C4-2B (cell line): ENCODE measurements at regions not wholly inside any gene's neighbourhood (a gene's known extent, or its start where the extent isn't known, plus 50 kb on each side); places are given as distances from the start of the nearest gene placed in this dataset.
A peak's percentile ranks its signal among the peaks of the same experiment; 100 is the strongest.

Experiments used
- H3K27ac ChIP-seq: fragments of 450-650 bp; 2 replicates; pipeline ENCODE4 v1.5.1; 2017
- CTCF ChIP-seq: fragments of 450-650 bp; conservative IDR thresholded peaks from 2 replicates; pipeline ENCODE4 v1.5.1; 2017; ENCODE audit warnings: mild to moderate bottlenecking
- ZFX ChIP-seq: fragments of 450-650 bp; IDR thresholded peaks from 2 replicates; pipeline ENCODE4 v1.6.1; 2017

GRCh38 chr11:119482521-119483011 lies 59.6 kb upstream of the THY1 start:
- H3K27ac ChIP-seq, result no peak overlapping the region
- TF ChIP-seq ZFX (no peak), CTCF (no peak)

- H3K27ac ChIP-seq, result no peak overlapping the region
- TF ChIP-seq CTCF, result peak; percentile 85
- no peak for TF ChIP-seq ZFX
Observed at GRCh38 chr11:119481667-119482400, 58.9 kb upstream of the THY1 start.

- no peak overlapping the region for H3K27ac ChIP-seq
- peak; percentile 99 for TF ChIP-seq CTCF
- TF ChIP-seq ZFX, result no peak
Observed at GRCh38 chr11:119481021-119481666, 58.2 kb upstream of the THY1 start.

- TF ChIP-seq CTCF (no peak), ZFX (no peak)
- H3K27ac ChIP-seq, result no peak overlapping the region
Observed at GRCh38 chr11:119480380-119481020, 57.5 kb upstream of the THY1 start.

GRCh38 chr11:119479685-119480275 lies 56.8 kb upstream of the THY1 start:
- no peak overlapping the region for H3K27ac ChIP-seq
- TF ChIP-seq ZFX (no peak), CTCF (peak; percentile 68)

- no peak for TF ChIP-seq ZFX
- no peak for TF ChIP-seq CTCF
Observed at GRCh38 chr11:119478711-119479285, 55.8 kb upstream of the THY1 start.

More at GRCh38 chr11:119478711-119479285, 55.8 kb upstream of the THY1 start:
- no peak overlapping the region for H3K27ac ChIP-seq
